Left lung (tissue), 4 donors: ENCODE measurements at regions not wholly inside any gene's neighbourhood (a gene's known extent, or its start where the extent isn't known, plus 50 kb on each side); places are given as distances from the start of the nearest gene placed in this dataset.

Experiments
- ATAC-seq: fragments of 200-7000 bp; cut with Tn5 transposase; one replicate; pipeline ENCODE4 v1.9.1; 2020; ENCODE audit warnings: moderate library complexity
- DNase-seq, 4 donors: peaks; one replicate each; pipeline ENCODE4 v3.0.0-alpha.2; 2013 to 2020
- H3K27ac ChIP-seq, 2 donors: fragments of 200-600 bp; sonication (generic) in 1 of 2; one replicate each; pipeline versions ENCODE4 v1.5.0 to v1.8.0; 2020 to 2021
- H3K27me3 ChIP-seq, 2 donors: fragments of 200-600 bp; sonication (generic) in 1 of 2; one replicate each; pipeline versions ENCODE4 v1.5.0 to v1.8.0; 2020 to 2021
- H3K36me3 ChIP-seq, 2 donors: fragments of 200-600 bp; sonication (generic) in 1 of 2; one replicate each; pipeline versions ENCODE4 v1.5.0 to v1.8.0; 2020 to 2021
- H3K4me1 ChIP-seq, 2 donors: fragments of 200-600 bp; one replicate each; pipeline ENCODE4 v1.8.0; 2021
- H3K4me3 ChIP-seq, 2 donors: fragments of 200-600 bp; sonication (generic) in 1 of 2; one replicate each; pipeline versions ENCODE4 v1.5.0 to v1.8.0; 2020 to 2021; ENCODE audit warnings: mild to moderate bottlenecking in 1 of 2
- H3K9me3 ChIP-seq, 2 donors: fragments of 200-600 bp; sonication (generic) in 1 of 2; one replicate each; pipeline versions ENCODE4 v1.5.0 to v1.8.0; 2020 to 2021
- intact Hi-C, 2 donors: fragments of 100-400 bp; cut with DNase I; formaldehyde crosslinking; loops; one replicate each; pipeline versions ENCODE4 v1.11.2 to v1.14.2; 2022
- TF ChIP-seq, protein P1 (sequence below), 2 donors: fragments of 200-600 bp; sonication (generic) in 1 of 2; IDR thresholded peaks; one replicate each; pipeline versions ENCODE4 v1.5.0 to v1.8.0; 2021; ENCODE audit warnings: antibody characterized with exemption in 2 of 2
- donor health status: DM: no; HTN: yes; CAD: no.
- donor health status: DM: no; HTN: no; CAD: no.

GRCh38 chr17:5785338-5785737 is 201.0 kb upstream of the NLRP1 start:
- Histone ChIP-seq H3K27ac (no peak overlapping the region), H3K27me3 (peaks cover 0 to 45% of the 10 kb centered on the region in 2 donors), H3K4me3 (no peak overlapping the region), H3K4me1 (no peaks in the 10 kb centered on the region), H3K36me3 (no peaks in the 10 kb centered on the region), H3K9me3 (peaks cover 0 to 15% of the 10 kb centered on the region in 2 donors)
- intact Hi-C loops = no loop called here
- ATAC-seq (no peak), DNase-seq (no peak)
- TF ChIP-seq, protein P1, sequence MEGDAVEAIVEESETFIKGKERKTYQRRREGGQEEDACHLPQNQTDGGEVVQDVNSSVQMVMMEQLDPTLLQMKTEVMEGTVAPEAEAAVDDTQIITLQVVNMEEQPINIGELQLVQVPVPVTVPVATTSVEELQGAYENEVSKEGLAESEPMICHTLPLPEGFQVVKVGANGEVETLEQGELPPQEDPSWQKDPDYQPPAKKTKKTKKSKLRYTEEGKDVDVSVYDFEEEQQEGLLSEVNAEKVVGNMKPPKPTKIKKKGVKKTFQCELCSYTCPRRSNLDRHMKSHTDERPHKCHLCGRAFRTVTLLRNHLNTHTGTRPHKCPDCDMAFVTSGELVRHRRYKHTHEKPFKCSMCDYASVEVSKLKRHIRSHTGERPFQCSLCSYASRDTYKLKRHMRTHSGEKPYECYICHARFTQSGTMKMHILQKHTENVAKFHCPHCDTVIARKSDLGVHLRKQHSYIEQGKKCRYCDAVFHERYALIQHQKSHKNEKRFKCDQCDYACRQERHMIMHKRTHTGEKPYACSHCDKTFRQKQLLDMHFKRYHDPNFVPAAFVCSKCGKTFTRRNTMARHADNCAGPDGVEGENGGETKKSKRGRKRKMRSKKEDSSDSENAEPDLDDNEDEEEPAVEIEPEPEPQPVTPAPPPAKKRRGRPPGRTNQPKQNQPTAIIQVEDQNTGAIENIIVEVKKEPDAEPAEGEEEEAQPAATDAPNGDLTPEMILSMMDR (IDR thresholded peaks at IDR 0.05) = no peak

- H3K9me3 ChIP-seq = peaks cover 0 to 15% of the 10 kb centered on the region in 2 donors
- H3K36me3 ChIP-seq = no peaks in the 10 kb centered on the region
- H3K4me3 ChIP-seq = no peak overlapping the region
- peaks cover 0 to 51% of the 10 kb centered on the region in 2 donors for H3K27me3 ChIP-seq
- no peak overlapping the region for H3K27ac ChIP-seq
- DNase-seq (no peak), ATAC-seq (no peak)
- TF ChIP-seq, protein P1 (IDR thresholded peaks at IDR 0.05) = no peak
- H3K4me1 ChIP-seq = no peaks in the 10 kb centered on the region
- intact Hi-C loops = no loop called here
Observed at GRCh38 chr17:5785867-5786509, 201.7 kb upstream of the NLRP1 start.

DNA sequence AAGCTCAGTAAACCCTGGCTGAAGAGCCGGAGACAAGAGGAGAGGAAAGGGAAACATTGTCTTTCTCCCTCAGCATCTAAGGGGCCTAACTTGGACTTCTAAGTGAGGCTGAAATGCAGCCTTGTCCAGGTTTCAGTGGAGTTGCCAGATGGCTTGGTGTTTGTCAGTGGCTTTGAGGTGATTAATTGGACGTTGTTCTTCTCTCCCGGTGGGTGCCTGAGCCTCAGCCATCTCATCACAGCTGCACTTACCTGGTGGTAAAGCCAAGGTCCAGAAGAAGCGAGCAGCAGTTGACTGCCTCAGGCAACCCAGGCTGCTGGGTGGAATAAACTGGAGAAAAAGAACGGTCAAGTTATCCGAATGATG is 202.2 kb upstream of the NLRP1 start:
- no peaks in the 10 kb centered on the region for H3K4me1 ChIP-seq
- DNase-seq (no peak), ATAC-seq (no peak)
- intact Hi-C loops = no loop called here
- H3K4me3 ChIP-seq = no peak overlapping the region
- H3K9me3 ChIP-seq = peaks cover 0 to 15% of the 10 kb centered on the region in 2 donors
- TF ChIP-seq, protein P1 (IDR thresholded peaks at IDR 0.05) = no peak
- no peaks in the 10 kb centered on the region for H3K36me3 ChIP-seq
- peaks cover 0 to 51% of the 10 kb centered on the region in 2 donors for H3K27me3 ChIP-seq
- no peak overlapping the region for H3K27ac ChIP-seq

- H3K27ac ChIP-seq = no peak overlapping the region
- no peak for DNase-seq
- intact Hi-C loops = no loop called here
- peaks cover 0 to 22% of the 10 kb centered on the region in 2 donors for H3K9me3 ChIP-seq
- H3K4me3 ChIP-seq = no peak overlapping the region
- ATAC-seq = no peak
- H3K4me1 ChIP-seq = no peaks in the 10 kb centered on the region
- TF ChIP-seq, protein P1 (IDR thresholded peaks at IDR 0.05) = no peak
- H3K36me3 ChIP-seq = no peaks in the 10 kb centered on the region
- H3K27me3 ChIP-seq = peaks cover 0 to 51% of the 10 kb centered on the region in 2 donors
Observed at GRCh38 chr17:5788266-5788900, 204.1 kb upstream of the NLRP1 start.

GRCh38 chr17:5789528-5789927 is 205.2 kb upstream of the NLRP1 start:
- peaks cover 0 to 12% of the 10 kb centered on the region in 2 donors for H3K9me3 ChIP-seq
- no peak overlapping the region for H3K27ac ChIP-seq
- DNase-seq (no peak), ATAC-seq (no peak)
- TF ChIP-seq, protein P1 (IDR thresholded peaks at IDR 0.05) = no peak
- H3K4me1 ChIP-seq = no peaks in the 10 kb centered on the region
- no peak overlapping the region for H3K4me3 ChIP-seq
- peaks cover 0 to 51% of the 10 kb centered on the region in 2 donors for H3K27me3 ChIP-seq
- intact Hi-C loops = no loop called here
- H3K36me3 ChIP-seq = no peaks in the 10 kb centered on the region
